ENCODE measurements at regions not wholly inside any gene's neighbourhood (a gene's known extent, or its start where the extent isn't known, plus 50 kb on each side); places are given as distances from the start of the nearest gene placed in this dataset.
A peak's percentile ranks its signal among the peaks of the same experiment; 100 is the strongest.

- DNase-seq (no peak), ATAC-seq (no peak)
- Histone ChIP-seq H3K36me3 (no peaks in the 10 kb centered on the region), H3K27me3 (no peaks in the 10 kb centered on the region), H3K4me1 (no peaks in the 10 kb centered on the region), H3K4me3 (no peak overlapping the region), H3K27ac (no peak overlapping the region), H3K9me3 (no peaks in the 10 kb centered on the region)
- TF ChIP-seq CTCF (IDR thresholded peaks at IDR 0.05) (no peak), POLR2A (IDR thresholded peaks at IDR 0.05) (no peak)
- WGBS (ENCODE audit: insufficient coverage, low coverage, low lambda C conversion rate, missing lambda C conversion rate) = 74% methylated on average over 4 of the region's 4 CpGs
- intact Hi-C loops (cut with DNase I) = no loop called here
Observed at GRCh38 chr3:168205451-168205850, 109.7 kb upstream of the GOLIM4 start.

- Histone ChIP-seq H3K27ac (no peak overlapping the region), H3K4me1 (no peaks in the 10 kb centered on the region), H3K36me3 (no peaks in the 10 kb centered on the region), H3K9me3 (no peaks in the 10 kb centered on the region), H3K27me3 (no peaks in the 10 kb centered on the region), H3K4me3 (no peak overlapping the region)
- intact Hi-C loops (cut with DNase I) = no loop called here
- DNase-seq (no peak), ATAC-seq (peak in 2 of 4 donors; percentile 38 to 41)
- 53% methylated on average over 3 of the region's 3 CpGs for WGBS (ENCODE audit: insufficient coverage, low coverage, low lambda C conversion rate, missing lambda C conversion rate)
- no peak for TF ChIP-seq CTCF (IDR thresholded peaks at IDR 0.05)
- no peak for TF ChIP-seq POLR2A (IDR thresholded peaks at IDR 0.05)
Observed at GRCh38 chr3:168197162-168197561, 101.4 kb upstream of the GOLIM4 start.

- H3K27me3 ChIP-seq = no peaks in the 10 kb centered on the region
- ATAC-seq = peak; percentile 68 to 78 (median 72)
- intact Hi-C loops (cut with DNase I) = no loop called here
- peaks cover 0 to 18% (median 8%) of the 10 kb centered on the region in 4 donors for H3K4me1 ChIP-seq
- TF ChIP-seq POLR2A (IDR thresholded peaks at IDR 0.05) (no peak), CTCF (IDR thresholded peaks at IDR 0.05) (no peak)
- no peaks in the 10 kb centered on the region for H3K36me3 ChIP-seq
- no peak for DNase-seq
- no peak overlapping the region for H3K4me3 ChIP-seq
- H3K27ac ChIP-seq = peak overlapping the region in 2 of 3 donors; percentile 23 to 31
- no peaks in the 10 kb centered on the region for H3K9me3 ChIP-seq
Observed at GRCh38 chr3:168191856-168192255, 96.1 kb upstream of the GOLIM4 start.

GRCh38 chr3:168187233-168187632, 91.5 kb upstream of the GOLIM4 start:
- peak overlapping the region; percentile 85 to 95 (median 88) for H3K27ac ChIP-seq
- no peak for DNase-seq
- H3K9me3 ChIP-seq = no peaks in the 10 kb centered on the region
- H3K4me1 ChIP-seq = peaks cover 0 to 40% (median 11%) of the 10 kb centered on the region in 4 donors
- intact Hi-C loops (cut with DNase I) = no loop called here
- no peaks in the 10 kb centered on the region for H3K27me3 ChIP-seq
- no peak for TF ChIP-seq POLR2A (IDR thresholded peaks at IDR 0.05)
- no peak for TF ChIP-seq CTCF (IDR thresholded peaks at IDR 0.05)
- H3K4me3 ChIP-seq = peak overlapping the region in 1 of 3 donors; percentile 31
- WGBS (ENCODE audit: insufficient coverage, low coverage, low lambda C conversion rate, missing lambda C conversion rate) = 23% methylated on average over 3 of the region's 3 CpGs
- peak; percentile 63 to 73 (median 70) for ATAC-seq
- H3K36me3 ChIP-seq = no peaks in the 10 kb centered on the region

Data from right lobe of liver (tissue), 6 donors.